ENCODE measurements at regions not wholly inside any gene's neighbourhood (a gene's known extent, or its start where the extent isn't known, plus 50 kb on each side); places are given as distances from the start of the nearest gene placed in this dataset.
"Not testable (repeated sequence)": the region's sequence is repeated elsewhere in the genome, so short reads cannot be mapped to it uniquely, and the experiment has no call there.

DNA sequence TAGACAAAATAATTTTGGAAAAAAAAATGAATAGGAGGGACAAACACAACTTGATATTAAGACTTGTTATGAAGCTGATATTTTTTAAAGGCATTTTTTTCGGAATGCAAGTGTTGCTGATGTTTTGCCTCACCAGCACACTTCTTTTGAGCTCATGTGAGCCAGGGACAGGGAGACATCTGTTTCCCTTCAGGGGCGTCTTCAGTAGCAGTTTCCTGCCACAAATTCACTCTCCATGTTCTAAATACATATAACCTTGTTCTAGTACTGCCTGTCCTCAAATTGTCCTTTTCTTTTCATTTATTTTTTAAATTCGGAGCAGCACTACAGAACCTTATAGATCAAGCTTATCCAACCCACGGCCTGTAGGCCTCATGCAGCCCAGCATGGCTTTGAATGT is 316.0 kb upstream of the PAPPA start:
- DNase-seq (ENCODE audit: low spot score in 2 of 2) (no peak), ATAC-seq (no peak)
- Mint-ChIP-seq H3K36me3 (peaks cover 6% of the 10 kb centered on the region), H3K27ac (no peak overlapping the region), H3K4me3 (no peak overlapping the region), H3K4me1 (no peaks in the 10 kb centered on the region), H3K9me3 (peaks cover 12% of the 10 kb centered on the region)

DNA sequence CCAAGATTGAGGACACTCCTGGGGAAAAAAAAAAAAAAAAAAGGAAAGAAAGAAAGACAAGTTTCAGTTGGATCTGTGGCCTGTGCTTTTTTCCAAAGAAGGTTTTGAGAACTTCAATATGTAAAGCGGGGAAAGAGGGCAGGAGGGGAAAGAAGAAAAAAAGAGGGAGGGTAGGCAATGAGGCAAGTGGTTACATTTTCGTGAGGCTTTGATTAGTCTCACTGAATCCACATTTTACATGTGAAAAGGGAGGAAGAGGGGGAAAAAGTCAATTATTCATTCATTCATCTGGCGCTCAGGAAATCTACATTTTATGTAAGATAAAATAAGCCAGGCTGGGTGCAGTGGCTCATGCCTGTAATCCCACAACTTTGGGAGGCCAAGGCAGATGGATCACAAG is 315.2 kb upstream of the PAPPA start:
- Mint-ChIP-seq H3K4me3 (no peak overlapping the region), H3K36me3 (peaks cover 6% of the 10 kb centered on the region), H3K4me1 (no peaks in the 10 kb centered on the region), H3K9me3 (peaks cover 13% of the 10 kb centered on the region), H3K27ac (no peak overlapping the region)
- ATAC-seq: no peak
- no peak for DNase-seq (ENCODE audit: low spot score in 2 of 2)

DNA sequence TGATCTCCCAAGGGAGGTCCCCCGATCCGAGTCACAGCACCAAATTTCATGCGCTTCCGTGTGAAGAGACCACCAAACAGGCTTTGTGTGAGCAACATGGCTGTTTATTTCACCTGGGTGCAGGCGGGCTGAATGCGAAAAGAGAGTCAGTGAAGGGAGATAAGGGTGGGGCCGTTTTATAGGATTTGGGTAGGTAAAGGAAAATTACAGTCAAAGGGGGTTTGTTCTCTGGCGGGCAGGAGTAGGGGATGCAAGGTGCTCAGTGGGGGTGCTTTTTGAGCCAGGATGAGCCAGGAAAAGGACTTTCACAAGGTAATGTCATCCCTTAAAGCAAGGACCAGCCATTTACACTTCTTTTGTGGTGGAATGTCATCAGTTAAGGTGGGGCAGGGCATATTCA is 309.2 kb upstream of the PAPPA start:
- not testable (repeated sequence) for H3K27ac Mint-ChIP-seq; DNase-seq (ENCODE audit: low spot score in 2 of 2); H3K36me3 Mint-ChIP-seq; ATAC-seq; H3K4me1 Mint-ChIP-seq; H3K4me3 Mint-ChIP-seq
- H3K9me3 Mint-ChIP-seq: peaks cover 12% of the 10 kb centered on the region

GRCh38 chr9:115845648-115846312 is 307.8 kb upstream of the PAPPA start:
- Mint-ChIP-seq H3K4me1 (no peaks in the 10 kb centered on the region), H3K27ac (no peak overlapping the region), H3K36me3 (peaks cover 3% of the 10 kb centered on the region), H3K4me3 (no peak overlapping the region), H3K9me3 (peaks cover 8% of the 10 kb centered on the region)
- DNase-seq (ENCODE audit: low spot score in 2 of 2): no peak
- no peak for ATAC-seq

GRCh38 chr9:115847216-115847615 is 306.4 kb upstream of the PAPPA start:
- no peak for ATAC-seq
- no peak for DNase-seq (ENCODE audit: low spot score in 2 of 2)
- H3K27ac Mint-ChIP-seq: no peak overlapping the region
- H3K36me3 Mint-ChIP-seq: no peaks in the 10 kb centered on the region
- no peak overlapping the region for H3K4me3 Mint-ChIP-seq
- peaks cover 7% of the 10 kb centered on the region for H3K9me3 Mint-ChIP-seq
- H3K4me1 Mint-ChIP-seq: no peaks in the 10 kb centered on the region

DNA sequence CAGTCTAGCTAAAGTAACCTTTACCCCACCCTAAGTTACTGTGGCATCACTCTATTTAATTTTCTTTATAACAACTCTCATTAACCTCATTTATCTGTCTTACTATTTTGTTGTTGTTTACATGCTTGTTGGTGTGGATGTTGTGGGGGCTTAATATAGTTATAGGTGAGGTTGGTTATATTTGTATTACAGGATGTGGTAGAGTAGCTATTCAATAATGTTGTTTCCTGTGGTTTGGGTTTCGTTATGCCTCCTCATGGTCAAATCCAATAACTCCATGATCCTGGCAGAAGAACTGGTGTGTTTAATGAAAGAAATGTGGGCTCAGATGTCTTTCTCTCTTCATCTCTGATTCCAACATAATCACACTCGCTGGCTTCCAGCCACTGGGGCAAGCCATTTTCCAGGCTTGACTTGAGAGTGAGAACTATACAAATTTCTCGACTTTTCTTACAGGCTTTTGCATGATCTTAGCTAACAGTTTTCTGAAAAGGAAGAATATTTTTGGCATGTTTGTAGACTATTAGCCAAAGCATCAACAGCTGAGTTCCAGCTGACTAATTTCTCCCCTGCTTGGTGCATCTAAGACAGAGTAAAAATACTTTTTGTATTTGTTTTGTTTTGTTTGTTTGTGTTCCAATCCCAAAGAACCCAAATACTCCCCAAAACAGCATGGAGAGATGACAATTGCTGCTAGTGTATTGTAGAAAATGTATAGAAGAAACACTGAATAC is 303.7 kb upstream of the PAPPA start:
- DNase-seq (ENCODE audit: low spot score in 2 of 2) (no peak), ATAC-seq (no peak)
- H3K9me3 Mint-ChIP-seq: no peaks in the 10 kb centered on the region
- no peak overlapping the region for H3K4me3 Mint-ChIP-seq
- H3K27ac Mint-ChIP-seq: no peak overlapping the region
- no peaks in the 10 kb centered on the region for H3K36me3 Mint-ChIP-seq
- no peaks in the 10 kb centered on the region for H3K4me1 Mint-ChIP-seq

DNA sequence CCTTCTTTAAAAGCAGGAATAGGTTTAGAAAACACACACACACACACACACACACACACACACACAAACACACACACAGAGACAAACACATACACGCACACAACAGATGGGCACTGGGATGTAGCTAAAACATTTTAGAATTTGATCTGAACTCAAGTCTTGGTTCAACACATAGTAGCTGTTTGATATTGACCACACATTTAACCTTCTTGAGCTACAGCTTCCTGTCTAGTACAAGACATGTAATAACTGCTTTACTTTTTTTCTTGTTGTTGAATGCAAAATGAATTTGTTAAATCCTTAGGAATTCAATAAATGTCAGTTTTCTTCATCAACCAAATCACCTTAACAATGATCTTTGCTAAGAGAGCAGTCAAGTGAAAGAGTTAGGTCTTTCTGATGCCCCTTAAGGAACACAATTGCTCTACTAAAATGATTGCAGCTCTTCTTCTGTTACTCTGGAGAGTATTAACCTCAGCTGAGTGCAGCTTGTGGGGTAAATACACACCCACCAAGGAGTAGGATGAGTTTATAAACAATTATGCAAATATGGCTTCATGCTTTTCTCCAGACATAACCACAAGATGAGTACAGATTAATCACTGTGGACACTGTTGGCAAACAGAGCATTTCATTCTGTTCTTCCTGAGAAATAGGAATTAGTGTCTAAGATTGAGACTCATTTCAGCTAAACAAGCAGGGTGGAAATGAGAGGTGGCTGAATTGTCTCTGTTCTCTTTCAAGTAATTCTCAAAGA is 302.9 kb upstream of the PAPPA start:
- no peaks in the 10 kb centered on the region for H3K36me3 Mint-ChIP-seq
- H3K4me3 Mint-ChIP-seq: no peak overlapping the region
- H3K27ac Mint-ChIP-seq: no peak overlapping the region
- ATAC-seq (no peak), DNase-seq (ENCODE audit: low spot score in 2 of 2) (no peak)
- no peaks in the 10 kb centered on the region for H3K9me3 Mint-ChIP-seq
- no peaks in the 10 kb centered on the region for H3K4me1 Mint-ChIP-seq

GRCh38 chr9:115855458-115856133 is 298.0 kb upstream of the PAPPA start:
- Mint-ChIP-seq H3K9me3 (no peaks in the 10 kb centered on the region), H3K27ac (no peak overlapping the region), H3K4me1 (no peaks in the 10 kb centered on the region), H3K36me3 (no peaks in the 10 kb centered on the region), H3K4me3 (no peak overlapping the region)
- no peak for ATAC-seq
- DNase-seq (ENCODE audit: low spot score in 2 of 2): no peak

DNA sequence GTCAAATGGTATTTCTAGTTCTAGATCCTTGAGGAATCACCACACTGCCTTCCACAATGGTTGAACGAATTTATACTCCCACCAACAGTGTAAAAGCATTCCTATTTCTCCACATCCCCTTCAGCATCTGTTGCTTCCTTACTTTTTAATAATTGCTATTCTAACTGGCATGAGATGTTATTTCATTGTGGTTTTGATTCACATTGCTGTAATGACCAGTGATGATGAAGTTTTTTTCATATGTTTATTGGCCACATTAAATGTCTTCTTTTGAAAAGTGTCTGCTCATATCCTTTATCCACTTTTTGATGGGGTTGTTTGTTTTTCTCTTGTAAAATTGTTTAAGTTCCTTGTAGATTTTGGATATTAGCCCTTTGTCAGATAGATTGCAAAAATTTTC is 295.2 kb upstream of the PAPPA start:
- not testable (repeated sequence) for H3K4me1 Mint-ChIP-seq; H3K36me3 Mint-ChIP-seq; ATAC-seq; H3K4me3 Mint-ChIP-seq; DNase-seq (ENCODE audit: low spot score in 2 of 2); H3K9me3 Mint-ChIP-seq; H3K27ac Mint-ChIP-seq

- DNase-seq (ENCODE audit: low spot score in 2 of 2) (no peak), ATAC-seq (no peak)
- peaks cover 3% of the 10 kb centered on the region for H3K9me3 Mint-ChIP-seq
- H3K4me3 Mint-ChIP-seq: no peak overlapping the region
- H3K27ac Mint-ChIP-seq: no peak overlapping the region
- H3K4me1 Mint-ChIP-seq: no peaks in the 10 kb centered on the region
- no peaks in the 10 kb centered on the region for H3K36me3 Mint-ChIP-seq
Observed at GRCh38 chr9:115862021-115862420, 291.6 kb upstream of the PAPPA start.

- Mint-ChIP-seq H3K9me3 (peaks cover 3% of the 10 kb centered on the region), H3K36me3 (no peaks in the 10 kb centered on the region), H3K4me3 (no peak overlapping the region), H3K27ac (no peak overlapping the region), H3K4me1 (no peaks in the 10 kb centered on the region)
- DNase-seq (ENCODE audit: low spot score in 2 of 2) (no peak), ATAC-seq (no peak)
Observed at GRCh38 chr9:115864581-115864980, 289.0 kb upstream of the PAPPA start.

- ATAC-seq (no peak), DNase-seq (ENCODE audit: low spot score in 2 of 2) (no peak)
- Mint-ChIP-seq H3K4me3 (no peak overlapping the region), H3K4me1 (no peaks in the 10 kb centered on the region), H3K36me3 (no peaks in the 10 kb centered on the region), H3K27ac (no peak overlapping the region), H3K9me3 (peaks cover 3% of the 10 kb centered on the region)
Observed at GRCh38 chr9:115867326-115867725, 286.3 kb upstream of the PAPPA start.

- no peak overlapping the region for H3K4me3 Mint-ChIP-seq
- no peaks in the 10 kb centered on the region for H3K36me3 Mint-ChIP-seq
- peaks cover 5% of the 10 kb centered on the region for H3K9me3 Mint-ChIP-seq
- H3K27ac Mint-ChIP-seq: no peak overlapping the region
- ATAC-seq (no peak), DNase-seq (ENCODE audit: low spot score in 2 of 2) (no peak)
- no peaks in the 10 kb centered on the region for H3K4me1 Mint-ChIP-seq
Observed at GRCh38 chr9:115877852-115878438, 275.6 kb upstream of the PAPPA start.

DNA sequence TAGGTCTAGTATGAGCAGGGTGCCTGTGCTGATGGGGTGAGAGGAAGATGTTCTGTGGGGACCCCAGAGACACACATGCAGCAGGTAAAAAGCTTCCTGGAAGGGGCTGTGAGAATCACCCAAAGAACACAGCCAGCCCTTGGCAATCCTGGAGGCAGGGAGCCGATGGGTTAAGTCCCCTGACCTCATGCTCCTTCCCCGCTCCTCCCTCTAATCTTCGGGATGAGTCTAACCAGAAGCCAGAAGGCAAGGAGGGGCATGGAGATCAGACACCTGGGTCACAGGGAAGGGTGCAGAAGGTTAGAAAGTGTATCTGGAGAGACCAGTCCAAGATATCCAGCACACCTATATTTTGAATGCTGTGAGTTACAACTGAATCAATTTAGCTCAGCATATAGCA is 274.1 kb upstream of the PAPPA start:
- DNase-seq (ENCODE audit: low spot score in 2 of 2) (no peak), ATAC-seq (no peak)
- Mint-ChIP-seq H3K36me3 (no peaks in the 10 kb centered on the region), H3K9me3 (peaks cover 5% of the 10 kb centered on the region), H3K27ac (no peak overlapping the region), H3K4me3 (no peak overlapping the region), H3K4me1 (no peaks in the 10 kb centered on the region)

- ATAC-seq (no peak), DNase-seq (ENCODE audit: low spot score in 2 of 2) (no peak)
- Mint-ChIP-seq H3K4me1 (no peaks in the 10 kb centered on the region), H3K36me3 (no peaks in the 10 kb centered on the region), H3K27ac (no peak overlapping the region), H3K4me3 (no peak overlapping the region), H3K9me3 (peaks cover 5% of the 10 kb centered on the region)
Observed at GRCh38 chr9:115880221-115880885, 273.2 kb upstream of the PAPPA start.

Data from stimulated activated effector memory CD8-positive, alpha-beta T cell treated with anti-CD3 and anti-CD28 coated beads, Interleukin-12 subunit alpha, Interleukin-12 subunit beta, amount 100 ng/mL, for 72 hours (primary cell).